ENCODE measurements at regions not wholly inside any gene's neighbourhood (a gene's known extent, or its start where the extent isn't known, plus 50 kb on each side); places are given as distances from the start of the nearest gene placed in this dataset.

DNA sequence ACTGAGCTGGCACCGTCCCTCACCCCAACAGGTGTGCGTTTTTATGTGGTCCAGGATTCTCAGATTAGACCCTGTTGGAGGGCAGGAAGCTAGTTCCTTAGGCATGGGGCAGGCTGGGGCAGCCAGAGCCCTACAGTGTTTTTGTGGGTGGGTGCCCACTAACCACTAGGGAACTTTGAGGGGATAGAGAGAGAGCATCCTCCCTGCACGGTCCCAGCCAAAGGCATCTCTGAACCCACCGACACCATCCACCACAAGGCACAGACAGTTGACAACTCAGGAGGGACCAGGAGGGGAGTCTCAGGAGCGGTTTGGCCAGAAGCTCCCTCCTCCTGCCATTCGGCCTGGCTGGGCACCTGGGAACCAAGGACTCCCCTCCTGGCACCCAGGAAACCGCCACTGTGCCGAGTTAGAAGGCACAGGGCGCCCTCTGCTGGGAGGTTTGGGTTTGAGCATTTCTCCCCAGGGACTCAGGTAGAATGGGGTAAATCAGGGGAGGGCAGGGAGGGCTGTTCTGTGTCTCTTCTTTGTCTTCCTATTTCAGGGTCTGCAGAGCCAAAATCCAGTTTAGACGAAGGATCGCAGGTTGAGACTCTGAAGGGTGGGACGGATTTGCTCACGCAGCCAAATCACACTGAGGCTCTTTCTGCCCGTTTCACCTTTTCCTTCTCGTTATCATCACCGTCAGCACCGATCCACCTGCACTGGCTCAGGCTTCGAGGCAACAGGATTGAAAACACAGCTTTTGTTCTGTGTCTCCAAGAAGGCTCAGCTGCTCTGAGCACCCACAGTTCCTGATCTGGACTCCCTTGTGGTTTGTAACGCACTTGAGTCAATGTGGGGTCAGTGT is 84.8 kb upstream of the COL13A1 start:
- peak; percentile 28 for DNase-seq

DNA sequence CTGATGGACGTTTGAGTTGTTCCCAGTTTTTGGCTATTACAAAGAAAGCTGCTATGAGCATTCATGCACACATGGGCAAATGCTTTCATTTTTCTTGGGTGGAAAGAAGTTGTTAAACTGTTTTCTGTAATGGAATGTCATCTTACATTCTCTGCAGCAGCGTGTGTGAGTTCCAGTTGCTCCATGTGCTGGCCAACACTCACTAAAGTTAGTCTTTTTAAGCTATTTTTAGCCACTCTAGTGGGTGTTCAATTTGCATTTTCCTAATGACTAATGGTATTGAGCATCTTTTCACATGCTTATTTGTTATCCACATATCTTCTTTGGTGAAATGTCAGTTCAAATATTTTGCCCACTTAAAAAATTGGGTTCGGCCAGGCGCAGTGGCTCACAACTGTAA is 82.8 kb upstream of the COL13A1 start:
- no peak for DNase-seq

DNA sequence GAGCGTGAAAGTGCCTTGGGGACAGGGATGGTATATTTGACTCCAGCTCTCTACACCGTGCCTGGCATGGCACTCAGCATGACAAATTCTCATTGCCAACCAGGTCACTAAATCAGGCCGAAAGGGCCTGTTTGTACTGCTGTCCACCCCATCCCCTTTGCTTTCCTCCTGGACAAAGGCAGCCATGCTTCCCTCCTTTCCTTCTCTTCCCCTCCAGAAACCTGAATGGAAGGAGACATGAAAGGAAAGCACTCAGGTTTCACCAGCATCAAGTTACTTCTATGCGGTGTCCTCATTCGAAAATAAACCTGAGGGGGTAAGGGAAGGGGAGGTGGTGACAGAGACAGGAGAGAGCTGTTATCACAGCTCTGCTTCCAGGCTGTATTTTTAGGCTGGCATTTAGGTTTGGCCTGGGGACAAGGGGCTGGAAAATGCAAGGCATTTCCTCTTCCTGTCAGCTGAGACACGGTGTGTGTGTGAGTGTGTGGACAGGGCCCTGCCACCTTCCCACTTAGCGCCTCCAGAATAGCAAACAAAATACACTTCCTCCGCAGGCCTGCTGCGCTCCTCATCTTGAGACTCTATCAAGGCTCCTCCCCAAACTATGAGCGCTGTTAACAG is 79.9 kb upstream of the COL13A1 start:
- DNase-seq: no peak

DNA sequence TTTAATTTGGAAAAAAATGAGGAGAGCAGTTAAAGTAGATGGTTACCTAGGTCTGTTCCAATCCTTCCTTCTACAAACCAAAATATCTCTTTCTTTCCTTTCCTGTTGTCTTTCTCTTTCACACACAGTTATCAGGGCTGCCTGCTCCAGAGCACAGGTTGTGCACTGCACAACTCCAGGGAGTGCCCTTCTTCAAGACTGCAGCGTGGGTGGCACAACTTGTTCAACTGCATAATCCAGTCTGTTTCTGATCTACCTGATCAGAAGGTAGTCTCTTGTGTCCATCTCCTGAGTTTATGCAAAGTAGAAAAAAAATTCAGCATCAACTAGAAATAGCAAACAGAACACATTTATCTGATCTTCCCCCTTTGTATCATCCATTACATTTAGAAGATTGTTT is 78.1 kb upstream of the COL13A1 start:
- no peak for DNase-seq

DNA sequence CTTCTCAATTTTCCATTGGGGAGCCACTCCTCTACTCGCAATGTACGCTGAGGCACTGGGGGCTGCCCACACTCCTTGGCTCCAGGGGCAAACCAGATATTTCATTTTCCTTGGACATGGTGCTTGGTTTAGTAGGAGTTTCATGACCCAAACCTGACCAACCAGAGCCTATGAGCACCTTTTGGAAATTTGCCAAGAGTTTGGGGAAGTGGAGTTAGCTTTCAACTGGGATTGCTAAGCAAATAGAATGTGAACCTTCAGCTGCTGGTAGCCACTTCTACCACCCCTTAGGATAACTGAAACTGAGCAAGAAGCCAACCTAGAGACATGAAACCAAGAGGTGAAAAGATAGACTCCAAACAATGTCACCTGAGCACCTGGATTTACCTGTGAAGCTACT is 74.9 kb upstream of the COL13A1 start:
- DNase-seq: no peak

DNA sequence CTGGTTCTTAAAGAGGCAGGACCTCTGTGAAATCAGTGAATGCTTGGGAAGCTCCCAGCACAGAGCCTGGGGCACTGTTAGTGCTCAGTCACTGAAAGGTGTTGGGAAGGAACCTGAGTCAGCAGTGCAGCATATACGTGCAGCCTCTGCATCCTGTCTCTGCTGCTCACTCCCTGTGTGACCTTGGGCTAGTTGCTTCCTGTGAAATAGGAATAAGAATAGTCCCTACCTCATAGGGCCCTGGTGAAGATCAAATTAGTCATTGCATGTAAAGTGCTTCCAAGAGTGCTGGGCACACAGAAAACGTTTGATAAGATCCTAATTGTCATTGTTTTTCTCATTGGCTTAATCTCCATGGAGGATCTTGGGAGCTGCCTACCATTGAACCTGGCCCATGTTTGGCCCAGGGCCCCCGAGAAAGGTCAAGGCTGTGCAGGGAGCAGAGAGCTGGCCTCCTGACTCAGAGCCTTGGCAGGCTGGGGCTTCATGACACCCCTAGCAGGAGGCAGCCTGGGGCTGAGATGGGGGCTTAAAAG is 73.3 kb upstream of the COL13A1 start:
- no peak for DNase-seq

DNA sequence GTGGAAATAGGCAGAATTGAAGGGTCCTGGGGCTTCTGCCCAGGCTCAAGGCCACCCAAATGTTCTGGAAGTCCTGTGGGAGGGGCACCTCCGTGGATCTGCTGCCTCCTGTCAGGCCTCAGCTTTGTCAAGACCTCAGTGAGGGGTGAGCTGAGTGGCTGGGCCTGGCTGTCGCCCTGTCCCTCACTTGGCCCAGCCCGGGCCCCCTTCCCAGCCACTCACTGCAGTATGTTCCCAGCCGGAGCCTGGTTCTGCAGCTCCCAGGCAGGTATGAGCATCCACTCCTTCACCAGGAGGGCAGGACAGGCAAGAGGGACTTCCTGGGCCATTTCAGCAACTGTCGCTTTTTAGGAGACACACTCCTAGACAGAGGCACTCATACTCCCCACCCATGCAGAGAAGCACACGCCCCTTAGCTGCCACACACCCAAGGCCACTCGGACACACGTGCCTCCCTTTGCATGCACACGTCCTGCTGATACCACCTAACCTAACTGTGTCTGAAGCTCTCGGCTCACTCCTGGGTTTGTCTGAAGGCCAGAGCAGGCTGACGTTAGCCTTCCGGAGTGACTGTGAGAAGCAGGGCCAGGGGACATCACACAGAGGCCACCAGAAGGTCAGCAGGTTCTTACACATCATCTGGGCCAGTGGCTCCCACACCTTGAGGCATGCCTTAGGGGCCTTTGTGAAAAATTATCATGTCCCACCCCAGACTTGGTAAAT is 72.2 kb upstream of the COL13A1 start:
- DNase-seq: no peak

DNA sequence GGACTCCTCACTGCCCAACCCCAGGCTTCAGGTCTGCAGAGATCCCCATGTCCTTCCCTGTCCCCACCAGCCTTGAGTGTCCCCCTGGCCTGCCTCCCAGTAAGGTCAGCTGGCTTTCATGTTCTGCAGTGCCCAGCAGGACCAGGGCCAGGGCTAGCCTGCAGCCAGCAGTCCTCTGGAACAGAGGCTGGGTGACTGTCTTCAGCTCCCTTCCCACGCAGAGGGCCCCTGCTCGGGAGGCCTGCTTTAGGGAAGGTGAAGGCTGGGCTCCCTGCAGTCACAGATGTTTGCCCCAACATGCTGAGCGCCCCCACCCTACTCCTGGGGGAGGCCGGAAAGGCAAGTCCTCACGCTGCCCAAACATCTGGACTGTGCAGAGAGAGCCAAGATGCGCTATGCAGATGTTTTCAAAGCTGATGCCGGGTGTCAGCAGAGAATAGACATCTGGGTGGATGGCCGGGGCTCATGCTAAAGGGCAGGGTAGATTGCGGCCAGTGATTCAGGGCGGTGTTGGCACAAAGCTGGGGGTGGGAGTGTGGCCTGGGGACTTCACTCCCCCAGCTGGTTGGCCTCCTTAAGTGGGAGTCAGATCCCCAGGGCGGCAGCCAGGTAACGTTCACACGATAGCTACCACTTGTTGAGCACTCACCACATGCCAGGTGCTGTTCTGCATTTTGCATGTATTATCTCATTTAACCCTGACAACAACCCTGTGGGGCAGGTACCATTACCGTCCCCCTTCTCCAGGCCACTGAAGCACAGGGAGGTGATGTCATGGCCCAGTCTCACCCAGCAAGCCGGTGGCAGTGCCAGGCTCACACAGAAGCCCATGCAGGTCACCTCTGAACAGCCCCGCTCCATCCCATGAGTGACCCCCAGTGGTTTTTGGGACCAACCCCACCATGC is 71.2 kb upstream of the COL13A1 start:
- no peak for DNase-seq

DNA sequence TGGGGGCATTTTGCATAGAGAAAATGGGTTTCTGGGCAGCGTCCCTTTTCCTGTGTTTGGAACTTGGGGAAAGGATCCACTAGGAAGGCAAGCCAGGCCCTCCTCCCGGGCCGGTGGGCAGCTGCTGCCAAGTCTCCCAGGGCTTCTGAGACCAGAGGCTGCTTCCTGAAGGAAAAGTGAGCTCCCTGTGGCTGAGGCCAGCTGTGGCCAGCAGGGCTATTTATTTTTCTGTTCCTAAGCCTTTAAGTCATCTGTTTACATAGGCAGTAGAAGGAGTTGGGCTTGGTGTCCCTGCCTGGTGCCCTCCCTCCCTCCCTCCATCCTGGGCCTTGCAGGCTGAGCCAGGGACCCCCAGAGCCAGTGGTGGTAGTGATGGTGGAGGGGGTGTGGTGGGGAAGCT is 70.5 kb upstream of the COL13A1 start:
- DNase-seq: no peak

DNA sequence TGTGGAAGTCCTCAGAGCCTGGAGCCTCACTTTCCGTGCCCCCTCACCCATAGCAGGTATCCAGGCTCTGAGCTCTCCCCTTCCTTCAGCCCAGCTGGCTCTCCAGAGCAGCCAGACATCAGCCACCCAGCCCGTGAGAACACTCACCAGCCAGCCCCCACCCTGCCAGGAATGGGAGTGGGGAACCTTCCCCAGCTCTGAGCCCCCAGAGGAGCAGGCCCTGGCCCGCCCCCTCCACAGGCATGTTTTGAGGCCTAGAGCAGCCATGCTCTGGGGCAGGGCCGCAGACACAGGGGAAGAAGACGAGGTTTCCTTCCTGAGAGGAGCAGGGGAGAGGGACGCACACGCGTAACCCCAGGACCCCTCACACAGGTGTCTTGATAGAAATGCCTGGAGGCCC is 70.0 kb upstream of the COL13A1 start:
- DNase-seq: no peak

DNA sequence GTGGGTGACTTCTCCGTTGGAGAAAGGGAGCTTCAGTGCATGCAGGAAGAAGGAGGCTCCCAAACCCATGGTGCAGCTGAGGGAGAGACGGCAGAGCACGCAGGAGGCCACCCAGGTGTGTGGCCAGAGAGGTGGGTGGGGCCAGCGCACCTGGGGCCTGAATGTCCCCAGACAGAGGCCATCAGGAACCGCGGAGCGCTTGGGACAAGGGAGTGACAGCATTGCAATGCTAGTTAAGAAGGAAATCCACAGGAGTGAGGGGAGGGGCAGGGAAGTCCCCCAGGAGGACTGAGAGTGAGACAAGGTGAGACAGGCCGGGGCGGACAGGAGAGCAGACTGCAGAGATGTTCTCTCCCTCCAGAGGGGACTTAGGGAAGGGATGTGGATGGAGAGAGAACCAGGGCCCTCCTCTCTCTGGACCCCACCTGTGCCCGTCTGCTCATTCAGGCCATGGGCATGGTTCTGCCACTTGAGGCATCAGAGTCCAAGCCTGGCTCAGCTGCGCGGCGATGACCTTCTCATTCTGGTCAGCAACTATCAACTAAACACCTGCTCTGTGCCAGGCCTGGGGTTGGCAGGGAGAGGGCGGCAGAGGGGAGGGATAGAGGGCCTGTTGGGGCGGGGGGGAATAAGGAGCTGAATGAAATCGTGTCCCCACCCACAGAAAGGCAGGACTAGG is 69.4 kb upstream of the COL13A1 start:
- no peak for DNase-seq

DNA sequence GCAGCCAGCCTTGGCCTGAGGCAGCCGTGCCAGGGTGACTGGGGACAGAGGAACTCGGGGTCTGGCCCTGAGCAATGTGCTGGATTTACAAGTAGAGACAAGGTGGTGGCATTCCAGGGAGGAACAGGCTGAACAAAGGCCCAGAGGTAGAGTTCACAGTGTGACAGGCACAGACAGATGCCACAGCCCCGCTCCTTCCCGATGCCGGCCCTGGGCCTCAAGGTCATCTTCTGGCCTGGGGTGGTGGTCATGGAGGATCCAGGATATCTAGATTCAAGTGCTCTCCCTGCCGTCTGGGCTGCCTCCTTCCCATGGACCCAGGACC is 68.9 kb upstream of the COL13A1 start:
- DNase-seq: no peak

DNA sequence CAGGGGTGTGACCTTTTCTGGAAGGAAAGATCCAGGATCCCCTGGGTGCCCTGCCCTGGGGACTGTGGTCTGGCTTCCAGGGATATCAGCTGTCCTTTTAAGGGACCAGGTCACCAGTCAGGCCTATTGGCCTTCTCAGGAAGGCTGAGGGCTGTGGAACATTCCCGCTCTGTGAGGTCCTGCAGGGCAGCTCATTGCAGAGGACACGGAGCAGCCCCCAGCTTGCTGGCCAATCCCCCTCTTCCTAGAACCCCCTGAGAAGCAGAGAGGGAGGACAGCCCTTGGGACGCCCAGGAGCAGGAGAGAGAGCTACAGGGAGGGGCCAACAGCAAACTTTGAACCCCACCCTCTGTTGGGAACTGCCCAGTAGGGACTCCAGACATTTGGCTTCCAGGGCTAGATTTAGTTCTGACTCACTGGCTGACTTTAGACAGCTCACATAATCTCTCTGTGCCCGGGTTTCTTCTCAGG is 67.9 kb upstream of the COL13A1 start:
- no peak for DNase-seq

DNA sequence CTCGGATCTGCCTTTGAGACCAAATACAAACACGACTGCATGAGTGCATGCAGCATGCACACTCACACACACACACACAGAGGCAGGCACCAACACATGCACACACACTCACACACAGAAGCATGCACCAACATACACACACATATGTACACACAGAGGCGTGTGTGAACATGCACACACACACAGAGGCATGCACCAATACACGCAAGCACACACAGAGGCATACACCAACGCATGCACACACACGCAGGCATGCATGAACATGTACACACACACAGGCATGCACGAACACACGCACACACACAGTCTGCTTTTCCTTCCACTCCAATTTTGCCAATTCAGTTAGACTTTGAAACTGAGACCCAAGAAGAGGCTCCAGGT is 67.3 kb upstream of the COL13A1 start:
- DNase-seq: no peak

DNA sequence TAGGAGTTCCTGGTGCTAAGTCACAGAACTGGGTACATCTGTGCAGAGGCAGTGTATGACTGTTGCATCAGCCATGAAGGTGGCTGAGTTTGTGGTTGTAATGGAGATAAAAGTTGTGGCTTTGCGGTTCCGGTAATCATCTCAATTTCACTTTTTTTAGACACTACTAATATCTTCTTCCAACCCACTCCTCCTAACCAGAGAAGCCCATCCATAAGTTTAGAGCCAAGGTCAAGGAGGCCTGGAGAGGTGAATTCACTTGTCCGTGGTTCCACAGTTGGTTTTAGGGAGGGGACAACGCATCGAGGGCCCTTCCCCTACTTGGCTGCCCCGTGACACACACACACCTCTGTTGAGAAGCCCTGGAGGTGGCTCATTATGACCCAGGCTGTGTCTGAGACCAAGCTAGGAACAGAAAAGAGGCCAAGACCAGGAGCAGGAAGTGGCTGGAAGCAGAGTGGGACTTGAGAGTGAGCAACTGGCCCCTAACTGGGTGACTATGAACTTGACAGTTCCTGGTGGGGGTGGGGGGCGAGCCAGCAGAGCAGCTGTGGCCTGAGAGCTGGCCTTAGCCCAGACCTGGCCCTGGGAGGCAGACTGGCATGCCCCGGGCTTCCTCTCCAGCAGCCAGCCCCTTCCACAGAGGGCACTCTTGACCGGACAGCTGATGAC is 66.8 kb upstream of the COL13A1 start:
- DNase-seq: no peak

DNA sequence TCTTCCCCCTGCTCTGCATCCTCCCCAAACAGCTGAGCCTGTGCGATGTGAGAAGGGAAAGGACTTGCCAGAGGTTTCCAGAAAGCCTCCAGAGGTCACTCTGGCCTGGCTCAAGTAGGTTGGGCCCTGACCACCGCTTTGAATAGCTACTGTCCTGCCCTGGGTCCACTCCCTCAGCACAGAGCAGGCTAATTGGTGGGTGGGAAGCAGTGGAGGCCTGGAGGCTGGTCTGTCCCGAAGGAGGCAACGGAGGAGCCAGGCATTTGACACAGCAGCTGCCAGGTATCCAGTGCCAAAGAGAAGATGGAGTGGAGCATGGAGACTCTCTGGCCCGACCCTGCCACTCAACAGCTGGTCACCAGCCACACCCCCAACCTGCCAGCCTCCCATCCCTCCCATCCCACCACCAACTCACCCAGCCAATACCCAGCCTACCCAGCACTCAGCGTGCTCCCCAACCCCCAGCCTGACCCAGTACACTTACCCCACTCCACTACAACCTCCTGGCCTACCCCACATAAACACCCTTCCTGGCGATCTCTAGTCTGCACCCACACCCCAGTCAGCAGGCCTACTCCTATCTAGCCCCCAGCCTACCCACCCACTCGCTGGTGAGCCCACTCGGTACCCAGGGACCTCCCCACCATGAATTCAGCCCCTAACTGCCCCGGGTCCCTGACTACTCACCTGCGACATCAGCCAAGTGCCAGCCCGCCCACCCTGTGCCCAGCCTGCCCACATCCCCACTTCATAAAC is 64.6 kb upstream of the COL13A1 start:
- no peak for DNase-seq

DNA sequence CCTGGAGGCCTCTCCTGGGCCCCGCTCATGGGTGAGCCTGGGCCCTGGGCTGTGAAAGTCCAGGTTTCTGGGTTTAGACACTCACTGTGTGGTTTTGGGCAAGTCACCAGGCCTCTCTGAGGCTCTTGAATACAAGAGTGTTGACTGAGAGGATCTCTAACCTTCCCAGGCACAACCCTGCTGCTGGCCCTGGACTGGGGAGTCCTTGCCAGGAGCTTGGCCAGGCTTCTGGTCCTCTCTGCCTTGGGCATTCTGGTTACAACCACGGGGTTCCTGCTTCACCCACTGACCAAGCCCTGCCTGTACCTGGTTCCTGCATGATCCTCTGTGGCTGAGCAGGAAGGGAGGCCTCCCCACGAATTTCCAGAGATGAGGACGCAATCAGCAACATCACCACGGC is 63.6 kb upstream of the COL13A1 start:
- no peak for DNase-seq

DNA sequence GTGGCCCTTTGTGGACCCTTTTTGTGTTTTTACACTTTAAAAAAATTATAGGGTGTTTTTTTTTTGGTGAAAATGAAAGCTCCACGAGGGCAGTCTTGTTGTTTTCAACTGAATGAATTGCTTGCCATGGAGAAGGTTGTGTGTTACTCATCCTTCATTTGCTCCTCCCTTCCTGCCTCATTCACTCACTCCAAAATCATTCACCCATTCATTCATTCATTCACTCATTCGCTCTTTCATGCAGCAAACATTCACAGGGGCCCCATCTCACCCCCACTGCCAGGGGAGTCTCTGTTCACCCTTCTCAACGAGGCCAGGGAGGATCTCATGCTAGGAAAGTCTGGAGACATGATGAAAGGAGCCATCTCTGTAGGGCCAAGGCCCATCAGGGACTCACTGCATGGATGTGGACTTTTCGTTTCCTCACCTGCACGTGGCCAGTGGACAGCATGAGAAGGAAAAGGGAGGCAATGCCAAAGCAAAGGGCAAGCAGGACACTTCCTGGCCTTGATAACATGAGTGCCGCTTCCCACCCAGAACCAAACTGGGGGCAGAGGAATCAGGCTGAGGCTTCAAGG is 62.8 kb upstream of the COL13A1 start:
- DNase-seq: no peak

DNA sequence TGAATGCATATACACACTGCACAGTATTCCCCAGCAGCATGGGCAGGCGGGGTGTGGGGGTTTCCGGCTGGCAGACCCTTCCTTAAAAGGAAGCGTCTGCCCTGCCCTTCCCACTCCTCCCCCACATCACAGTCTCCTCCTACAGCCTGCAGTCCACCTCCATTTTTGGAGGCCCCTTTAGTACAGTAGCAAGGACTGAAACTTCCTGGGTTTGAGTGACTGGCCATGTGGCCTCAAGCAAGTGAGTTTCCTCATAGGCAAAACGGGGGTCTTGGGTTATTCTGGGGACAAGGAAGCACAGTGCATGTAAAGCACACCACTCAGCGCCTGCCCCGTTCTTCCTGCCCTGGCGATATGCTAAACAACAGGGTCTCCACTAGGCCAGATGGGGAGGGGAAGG is 62.1 kb upstream of the COL13A1 start:
- no peak for DNase-seq

DNA sequence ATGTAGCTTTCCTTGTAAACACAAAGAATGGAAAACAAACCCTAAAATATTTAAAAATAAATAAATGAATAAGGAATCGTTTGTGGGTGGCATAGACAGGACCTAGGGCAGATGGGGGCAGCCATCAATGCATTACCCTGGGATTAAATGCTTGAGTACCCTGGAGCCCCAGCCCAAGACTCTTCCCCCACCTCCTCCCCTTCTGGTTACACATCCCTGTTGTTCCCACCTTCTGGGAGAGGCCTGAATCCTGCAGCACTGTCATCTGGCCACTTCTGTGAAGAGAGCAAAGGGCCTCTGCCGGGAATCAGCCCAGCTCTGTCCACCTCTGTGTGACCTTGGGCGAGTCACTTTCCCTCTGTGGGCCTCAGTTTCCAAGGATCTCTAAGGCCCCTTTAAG is 61.6 kb upstream of the COL13A1 start:
- no peak for DNase-seq

DNA sequence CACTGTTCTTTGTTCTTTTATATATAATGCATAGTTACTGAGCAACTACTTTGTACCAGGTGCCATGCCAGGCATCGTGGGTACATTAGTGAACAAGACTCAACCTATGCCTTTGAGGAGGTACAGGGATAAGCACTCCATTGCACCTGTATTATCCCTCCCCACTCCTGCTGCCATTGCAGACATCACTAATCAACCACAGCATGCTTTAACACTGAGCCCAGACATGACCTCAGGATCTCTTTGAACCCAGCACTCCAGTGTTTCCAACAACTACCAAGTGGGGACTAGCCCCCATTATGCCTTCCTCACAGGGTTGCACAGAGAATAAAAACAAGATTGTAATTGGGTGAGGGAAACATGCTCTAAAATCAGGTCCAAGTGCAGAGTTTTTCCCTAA is 60.5 kb upstream of the COL13A1 start:
- DNase-seq: no peak
